Esophagus squamous epithelium (tissue), 4 donors: ENCODE measurements at regions not wholly inside any gene's neighbourhood (a gene's known extent, or its start where the extent isn't known, plus 50 kb on each side); places are given as distances from the start of the nearest gene placed in this dataset.

ENCODE experiments used
- POLR2A ChIP-seq, 4 donors: fragments of 450-650 bp; IDR thresholded peaks; one replicate each; pipeline ENCODE4 v1.6.1; 2017; ENCODE audit warnings: antibody characterized with exemption in 4 of 4, mild to moderate bottlenecking in 4 of 4, moderate library complexity in 3 of 4
- TF ChIP-seq, protein P1 (sequence below), 6 experiments: fragments of 450-650 bp in 4 of 6; fragments of 200-600 bp in 2 of 6; sonication (generic) in 2 of 6; IDR thresholded peaks; one replicate each; pipeline ENCODE4 v1.5.1; 2016 to 2019; ENCODE audit warnings: antibody characterized with exemption in 6 of 6, mild to moderate bottlenecking in 4 of 6, moderate library complexity in 4 of 6

DNA sequence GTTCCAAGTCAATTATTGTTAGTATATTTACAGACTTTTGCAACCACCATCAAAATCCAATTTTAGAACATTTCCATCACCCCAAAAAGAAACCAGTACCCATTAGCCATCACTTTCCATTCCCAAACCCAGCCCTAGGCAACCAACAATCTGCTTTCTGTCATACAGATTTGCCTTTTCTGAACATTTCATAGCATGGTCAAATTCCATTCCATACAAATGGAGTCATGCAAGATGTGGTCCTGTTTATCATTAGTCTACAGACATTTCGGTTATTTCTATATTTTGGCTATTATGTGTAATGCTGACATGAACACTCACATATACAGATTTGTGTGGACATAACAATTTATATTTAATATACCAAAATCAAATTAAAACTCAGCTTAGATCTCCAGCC is 508.7 kb downstream of the ZNF674 start:
- TF ChIP-seq, protein P1, sequence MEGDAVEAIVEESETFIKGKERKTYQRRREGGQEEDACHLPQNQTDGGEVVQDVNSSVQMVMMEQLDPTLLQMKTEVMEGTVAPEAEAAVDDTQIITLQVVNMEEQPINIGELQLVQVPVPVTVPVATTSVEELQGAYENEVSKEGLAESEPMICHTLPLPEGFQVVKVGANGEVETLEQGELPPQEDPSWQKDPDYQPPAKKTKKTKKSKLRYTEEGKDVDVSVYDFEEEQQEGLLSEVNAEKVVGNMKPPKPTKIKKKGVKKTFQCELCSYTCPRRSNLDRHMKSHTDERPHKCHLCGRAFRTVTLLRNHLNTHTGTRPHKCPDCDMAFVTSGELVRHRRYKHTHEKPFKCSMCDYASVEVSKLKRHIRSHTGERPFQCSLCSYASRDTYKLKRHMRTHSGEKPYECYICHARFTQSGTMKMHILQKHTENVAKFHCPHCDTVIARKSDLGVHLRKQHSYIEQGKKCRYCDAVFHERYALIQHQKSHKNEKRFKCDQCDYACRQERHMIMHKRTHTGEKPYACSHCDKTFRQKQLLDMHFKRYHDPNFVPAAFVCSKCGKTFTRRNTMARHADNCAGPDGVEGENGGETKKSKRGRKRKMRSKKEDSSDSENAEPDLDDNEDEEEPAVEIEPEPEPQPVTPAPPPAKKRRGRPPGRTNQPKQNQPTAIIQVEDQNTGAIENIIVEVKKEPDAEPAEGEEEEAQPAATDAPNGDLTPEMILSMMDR (IDR thresholded peaks at IDR 0.05) = no peak
- no peak for TF ChIP-seq POLR2A (IDR thresholded peaks at IDR 0.05)
